ENCODE measurements at regions not wholly inside any gene's neighbourhood (a gene's known extent, or its start where the extent isn't known, plus 50 kb on each side); places are given as distances from the start of the nearest gene placed in this dataset.
A peak's percentile ranks its signal among the peaks of the same experiment; 100 is the strongest.
"Not testable (repeated sequence)": the region's sequence is repeated elsewhere in the genome, so short reads cannot be mapped to it uniquely, and the experiment has no call there.

GRCh38 chr10:61818251-61818650 is 83.2 kb upstream of the ARID5B start:
- DNase-seq (ENCODE audit: low spot score), result not testable (repeated sequence)

- no peak for DNase-seq (ENCODE audit: low spot score)
These were observed 82.3 kb upstream of the ARID5B start for GRCh38 chr10:61819208-61819607.

- no peak for DNase-seq (ENCODE audit: low spot score)
These were observed 80.3 kb upstream of the ARID5B start for GRCh38 chr10:61821153-61821552.

- no peak for DNase-seq (ENCODE audit: low spot score)
These were observed 79.8 kb upstream of the ARID5B start for GRCh38 chr10:61821693-61822092.

DNA sequence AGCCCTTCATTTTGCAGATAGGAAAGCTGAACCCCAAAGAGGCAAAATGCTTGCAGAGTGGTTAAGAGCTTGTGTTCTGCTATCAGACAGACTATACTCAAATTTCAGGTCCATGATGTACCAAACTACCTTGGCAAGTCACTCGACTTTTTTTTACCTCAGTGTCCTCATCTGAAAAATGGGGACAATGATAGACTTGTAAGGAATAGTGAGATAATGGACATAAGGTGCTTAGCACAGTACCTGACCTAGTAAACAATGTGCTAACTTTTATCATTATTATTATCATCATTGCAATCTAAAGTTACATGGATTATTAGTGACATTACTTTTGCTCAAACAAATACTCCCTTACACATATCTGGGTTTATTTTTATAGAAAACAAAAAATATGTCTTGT is 79.4 kb upstream of the ARID5B start:
- no peak for DNase-seq (ENCODE audit: low spot score)

- no peak for DNase-seq (ENCODE audit: low spot score)
These were observed 78.7 kb upstream of the ARID5B start for GRCh38 chr10:61822781-61823230.

- no peak for DNase-seq (ENCODE audit: low spot score)
These were observed 76.5 kb upstream of the ARID5B start for GRCh38 chr10:61825001-61825400.

- DNase-seq (ENCODE audit: low spot score), result no peak
These were observed 75.9 kb upstream of the ARID5B start for GRCh38 chr10:61825628-61826027.

DNA sequence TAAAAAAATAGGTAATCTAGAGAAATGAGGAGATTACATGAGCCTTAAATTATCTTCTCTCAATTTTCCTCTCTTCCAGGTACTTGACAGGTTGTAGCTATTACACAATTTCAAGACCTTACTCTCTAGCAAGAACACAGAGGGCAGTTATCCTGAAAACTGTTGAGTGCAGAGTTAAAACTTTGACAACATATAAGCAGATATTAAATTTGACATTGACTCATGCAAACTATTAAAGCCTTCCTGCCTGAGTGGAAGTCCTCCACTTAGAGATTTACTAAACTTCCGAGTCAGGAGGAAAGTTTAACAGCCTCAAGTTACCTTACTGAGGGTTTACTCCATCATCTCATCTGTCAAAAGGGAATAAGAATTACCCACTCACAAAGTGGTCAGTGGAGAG is 73.5 kb upstream of the ARID5B start:
- DNase-seq (ENCODE audit: low spot score), result no peak

DNA sequence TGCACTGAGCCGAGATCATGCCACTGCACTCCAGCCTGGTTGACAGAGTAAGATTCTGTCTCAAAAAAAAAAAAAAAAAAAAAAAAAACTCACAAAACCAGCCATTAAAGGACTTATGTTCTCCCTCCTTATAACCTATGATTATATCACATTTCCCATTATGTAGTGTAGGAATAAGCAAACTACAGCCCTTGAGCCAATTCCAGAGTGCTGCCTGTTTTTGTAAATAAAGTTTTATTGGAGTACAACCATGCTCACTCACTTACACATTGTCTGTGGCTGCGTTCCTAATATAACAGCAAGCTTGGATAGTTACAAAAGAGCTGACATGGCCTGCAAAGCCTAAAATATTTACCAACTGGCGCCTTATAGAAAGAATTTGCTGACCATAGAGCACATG is 72.7 kb upstream of the ARID5B start:
- no peak for DNase-seq (ENCODE audit: low spot score)

GRCh38 chr10:61830072-61830845 is 71.2 kb upstream of the ARID5B start:
- no peak for DNase-seq (ENCODE audit: low spot score)

GRCh38 chr10:61830846-61831273 is 70.6 kb upstream of the ARID5B start:
- no peak for DNase-seq (ENCODE audit: low spot score)

GRCh38 chr10:61832866-61833481 is 68.5 kb upstream of the ARID5B start:
- no peak for DNase-seq (ENCODE audit: low spot score)

DNA sequence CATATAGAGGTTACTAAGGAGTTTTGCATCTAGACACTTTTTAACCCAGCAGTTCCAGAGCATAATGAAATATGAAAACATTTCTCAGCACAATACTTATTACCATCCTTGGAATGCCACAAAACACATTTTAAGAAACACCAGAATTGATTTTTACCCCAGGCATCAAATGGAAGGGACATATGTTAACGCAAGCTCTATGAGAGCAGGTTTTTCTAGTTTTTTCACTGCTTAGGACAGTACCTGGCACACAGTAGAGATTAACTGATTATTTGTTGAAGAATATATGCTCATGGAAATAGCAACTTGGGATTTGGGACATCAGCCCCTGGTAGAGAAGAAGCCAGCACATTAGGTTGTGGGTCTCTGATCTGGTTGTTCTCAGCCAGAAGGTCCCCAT is 67.0 kb upstream of the ARID5B start:
- DNase-seq (ENCODE audit: low spot score), result no peak

DNA sequence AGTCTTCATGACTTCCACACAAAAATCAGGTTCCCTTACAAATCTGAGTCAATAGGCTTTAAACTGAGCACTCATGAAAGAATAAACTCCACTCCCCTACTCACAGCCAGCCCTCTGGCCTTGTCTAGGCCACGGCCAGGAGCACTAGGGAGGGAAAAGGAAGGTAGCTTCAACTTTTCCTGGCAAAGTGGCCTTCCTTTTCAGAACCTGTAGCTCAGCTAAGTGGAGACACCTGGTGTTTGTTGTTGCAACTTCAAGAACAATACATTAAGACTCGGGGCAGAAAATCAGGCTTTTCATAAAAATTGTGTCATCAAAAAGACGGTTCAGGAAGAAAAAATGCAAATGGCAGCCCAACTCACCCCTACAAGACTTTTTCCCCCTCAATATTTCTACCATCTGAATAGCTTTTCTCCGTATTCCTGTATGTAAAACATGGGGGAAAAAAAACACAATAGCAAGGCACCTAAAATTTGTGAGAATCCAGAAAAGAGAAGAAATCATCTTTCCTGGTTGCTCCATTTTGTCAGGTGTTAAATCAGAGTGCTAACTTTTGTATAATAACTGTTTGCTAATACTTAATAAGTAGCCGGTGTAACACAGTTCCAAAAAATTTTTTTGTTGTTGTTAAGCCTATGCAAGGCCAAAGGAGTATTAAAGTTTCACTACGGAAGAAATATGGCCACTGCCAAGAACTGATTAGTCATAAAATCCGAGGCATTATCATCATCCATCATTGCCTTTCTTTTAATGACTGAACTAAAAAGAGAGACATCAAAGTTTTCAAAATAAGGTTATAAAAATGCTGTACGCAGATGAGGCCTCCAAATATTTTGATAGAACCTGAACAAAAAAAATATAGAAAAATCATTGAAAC is 66.2 kb upstream of the ARID5B start:
- peak; percentile 17 for DNase-seq (ENCODE audit: low spot score)

DNA sequence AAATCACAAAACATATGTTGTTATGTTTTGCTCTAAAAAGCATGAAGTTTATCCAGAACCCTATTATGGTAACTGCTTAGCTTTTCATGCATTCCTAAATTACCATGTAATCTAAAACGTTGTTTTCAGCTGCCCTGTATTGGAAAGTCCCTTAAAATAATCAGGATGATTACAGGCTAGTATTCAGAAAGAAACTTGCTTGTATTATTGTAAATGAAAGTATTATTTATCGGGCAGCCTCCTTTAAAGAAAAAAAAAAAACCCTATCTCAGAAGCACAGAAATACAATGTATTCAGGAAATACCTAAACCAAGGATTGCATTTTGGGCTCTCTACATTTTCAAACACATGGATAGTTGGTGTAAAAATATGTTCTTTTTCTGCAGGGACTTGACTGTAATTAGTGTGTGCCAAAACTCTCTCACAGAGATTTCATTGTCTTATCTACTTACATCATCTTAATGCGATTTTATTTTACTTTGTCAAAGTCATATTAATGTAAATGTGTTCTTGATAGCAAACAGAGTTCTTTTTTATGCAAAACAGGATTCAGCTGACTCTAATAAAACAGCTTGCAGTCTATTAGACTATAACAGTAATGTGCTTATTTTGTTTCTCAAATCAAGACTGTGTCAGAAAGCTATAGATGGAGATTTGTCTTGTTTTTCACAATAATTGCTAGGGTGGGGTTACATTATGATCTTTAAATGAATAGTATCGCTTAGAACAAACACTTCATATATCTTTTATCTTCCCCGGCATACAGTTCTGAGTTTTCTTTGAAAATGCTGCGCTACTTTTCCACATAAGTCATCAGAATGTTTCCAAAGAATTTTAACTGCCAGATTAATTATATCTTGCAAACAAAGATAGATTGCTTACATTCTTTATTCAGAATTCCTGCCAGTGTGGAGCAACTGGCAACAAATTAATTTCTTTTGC is 65.3 kb upstream of the ARID5B start:
- DNase-seq (ENCODE audit: low spot score), result no peak

DNA sequence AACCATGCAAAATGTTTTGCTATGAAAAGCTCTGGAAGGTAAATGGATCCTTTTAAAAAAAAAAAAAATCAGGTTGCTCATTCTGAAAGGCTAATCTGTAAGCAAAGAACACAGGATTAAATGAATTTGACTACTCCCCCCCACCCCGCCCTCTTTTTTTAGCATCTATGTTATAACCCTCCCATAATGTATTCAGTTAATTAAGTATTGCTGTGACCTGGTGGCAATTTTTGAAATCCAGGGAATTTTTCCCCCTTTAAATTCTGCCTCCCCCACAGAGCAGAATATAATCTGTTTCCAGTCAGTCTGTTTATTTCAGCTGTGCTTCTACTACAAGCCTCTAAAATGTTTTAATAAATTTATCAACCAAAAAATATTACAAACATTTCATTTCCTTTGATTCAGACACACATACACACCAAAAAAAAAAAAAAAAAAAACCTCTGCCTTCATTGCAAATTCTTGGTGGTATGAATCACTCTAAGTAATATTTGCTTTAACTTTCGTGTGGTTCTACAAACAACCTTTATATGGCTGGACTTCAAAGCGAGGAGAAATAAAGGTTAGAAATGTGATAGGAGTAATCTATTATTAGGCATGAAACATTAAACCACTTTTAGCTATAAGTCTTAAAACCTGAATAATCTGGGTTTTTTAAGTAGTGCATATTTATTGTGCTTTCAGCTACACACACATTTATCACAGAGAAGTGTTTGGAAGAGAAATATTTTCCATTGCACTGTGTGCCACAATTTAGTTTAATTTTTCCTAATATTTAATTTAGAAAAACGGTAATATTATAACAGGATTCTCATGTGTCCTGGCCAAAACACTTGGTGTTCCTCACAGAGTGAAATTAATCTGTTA is 64.4 kb upstream of the ARID5B start:
- no peak for DNase-seq (ENCODE audit: low spot score)

DNA sequence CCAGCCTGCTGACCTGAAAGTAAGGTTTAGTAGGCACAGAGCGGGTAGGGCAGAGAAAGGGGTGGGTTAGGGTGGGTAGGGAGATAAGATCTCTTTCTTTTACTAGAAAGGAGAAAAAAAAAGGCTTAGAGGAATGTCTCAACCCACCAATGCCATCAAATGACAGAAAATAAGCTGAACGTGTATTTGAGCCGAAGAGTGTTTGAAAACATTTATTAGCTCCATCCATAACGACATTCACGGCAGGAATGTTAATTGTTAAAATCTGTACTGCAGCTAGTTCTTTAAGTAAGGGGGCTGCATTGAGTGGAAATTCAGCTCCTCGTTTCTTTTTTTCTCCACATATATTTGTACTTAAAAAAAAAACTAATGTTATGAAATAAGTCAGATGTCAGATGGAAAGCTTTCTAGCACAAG is 63.7 kb upstream of the ARID5B start:
- DNase-seq (ENCODE audit: low spot score), result no peak

DNA sequence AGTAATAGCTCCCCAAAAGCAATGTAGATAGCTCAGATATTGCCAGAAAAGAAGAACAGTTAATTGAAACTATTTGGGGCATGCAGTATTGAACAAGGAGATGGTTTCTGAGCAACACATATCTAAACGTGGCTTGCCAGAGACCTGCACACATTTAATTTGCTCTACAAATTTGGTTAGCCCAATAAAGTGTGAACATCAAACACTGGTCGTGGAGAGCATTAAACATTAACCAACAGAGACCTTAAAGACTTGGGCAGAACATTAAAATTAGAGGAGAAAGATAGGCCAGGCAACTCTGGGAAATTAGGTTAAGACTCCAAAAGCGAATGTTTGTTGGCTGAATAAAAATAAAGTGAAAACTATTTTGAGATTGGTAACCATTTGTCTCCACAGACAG is 61.6 kb upstream of the ARID5B start:
- no peak for DNase-seq (ENCODE audit: low spot score)

DNA sequence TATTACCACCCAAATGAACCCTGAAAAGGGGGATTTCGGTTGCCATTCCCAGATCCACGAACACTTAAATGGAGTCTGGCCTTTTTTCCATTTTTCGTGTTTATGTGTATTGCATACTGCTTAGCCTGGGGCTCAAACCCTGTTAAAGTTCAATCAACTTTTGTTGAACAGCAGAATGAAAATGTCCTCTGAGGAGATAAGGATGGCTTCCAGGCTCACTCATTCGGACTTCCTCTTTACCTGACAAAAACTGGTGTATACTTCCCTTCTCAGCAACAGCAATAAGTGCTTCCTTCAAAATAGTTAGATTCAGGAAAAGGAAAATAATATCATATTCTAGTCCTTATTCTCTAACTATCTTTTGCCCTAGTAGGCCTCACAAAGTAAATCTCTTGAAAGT is 61.1 kb upstream of the ARID5B start:
- no peak for DNase-seq (ENCODE audit: low spot score)
